Epidermal melanocyte (primary cell): ENCODE measurements at regions not wholly inside any gene's neighbourhood (a gene's known extent, or its start where the extent isn't known, plus 50 kb on each side); places are given as distances from the start of the nearest gene placed in this dataset.
"Not testable (repeated sequence)": the region's sequence is repeated elsewhere in the genome, so short reads cannot be mapped to it uniquely, and the experiment has no call there.

ENCODE experiments used
- DNase-seq: peaks from one replicate; pipeline ENCODE4 v3.0.0; 2011; ENCODE audit warnings: low spot score; ENCODE audit not compliant: insufficient read length

DNA sequence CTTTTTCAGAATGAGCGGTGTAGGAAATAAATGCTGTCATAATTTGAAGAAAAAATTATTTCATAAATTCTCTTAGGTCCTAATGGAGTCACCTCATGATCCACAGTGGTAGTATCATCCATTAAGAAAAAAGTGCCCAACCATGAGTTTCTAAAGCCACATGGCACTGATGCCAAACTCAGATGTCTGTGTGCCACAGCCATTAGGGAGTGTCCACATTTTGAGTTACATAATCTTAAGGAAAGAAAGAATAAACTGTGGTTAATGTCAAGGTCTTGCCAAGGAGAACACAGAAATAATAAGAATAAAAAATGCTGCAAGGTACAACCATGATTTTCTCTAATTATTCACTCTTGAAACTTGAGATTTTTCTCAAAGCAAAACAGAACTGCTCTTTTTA, 1101.8 kb downstream of the SORCS3 start:
- DNase-seq: no peak

DNA sequence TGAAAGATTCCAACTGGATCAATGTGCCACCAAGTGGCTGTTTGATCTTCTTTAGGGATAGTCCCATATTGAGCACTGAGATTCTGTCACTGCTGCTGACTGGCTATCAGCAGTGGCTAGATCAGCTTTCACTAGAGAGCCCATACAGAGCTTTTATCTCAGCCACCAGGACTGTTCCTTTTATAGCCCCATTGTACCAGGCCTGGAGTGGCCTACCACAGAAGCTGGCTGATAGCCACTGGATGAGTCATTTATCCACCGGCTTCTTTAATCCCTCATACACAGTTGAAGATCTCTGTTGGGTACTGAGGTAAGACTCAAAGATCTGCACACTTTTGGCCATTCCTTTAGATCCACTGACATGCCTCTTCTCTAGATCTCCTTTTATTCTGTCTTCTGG, 1101.1 kb downstream of the SORCS3 start:
- no peak for DNase-seq

DNA sequence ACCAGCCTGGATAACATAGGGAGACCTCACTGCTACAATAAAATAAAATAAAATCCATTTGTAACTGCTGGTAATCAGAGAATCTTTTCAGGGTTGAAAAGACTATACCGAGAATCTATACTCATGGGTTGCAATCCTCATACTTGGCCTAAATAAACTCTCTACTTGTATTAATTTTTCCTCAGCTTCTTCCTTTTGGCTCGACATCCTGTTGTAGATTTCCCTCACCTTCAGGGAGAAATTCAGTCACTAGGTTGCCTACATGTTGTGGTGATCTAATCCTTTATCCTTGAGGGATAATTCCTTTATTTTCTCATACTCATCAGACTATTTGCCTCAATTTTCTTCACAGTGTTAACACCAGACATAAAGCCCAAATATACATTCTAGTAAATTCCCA, 1093.4 kb downstream of the SORCS3 start:
- DNase-seq: no peak

DNA sequence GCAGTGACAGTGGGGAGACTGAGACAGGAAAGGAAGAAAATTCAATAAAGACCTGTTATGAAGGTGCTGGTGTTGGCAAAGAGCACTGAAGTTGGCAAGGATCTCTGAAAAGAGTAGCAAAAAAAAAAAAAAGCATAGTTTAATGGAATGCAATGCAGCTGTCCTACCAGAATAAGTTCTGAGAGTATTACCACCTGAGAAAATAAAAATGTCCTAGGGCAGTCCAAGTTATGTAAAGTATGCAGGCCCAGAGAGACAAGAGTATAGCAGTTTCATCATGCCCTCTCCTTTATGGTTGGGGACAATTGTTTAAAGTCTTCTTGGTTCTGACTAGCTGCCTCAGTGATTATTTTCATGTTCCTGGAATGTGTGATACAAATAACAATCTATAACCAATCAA, 1092.8 kb downstream of the SORCS3 start:
- no peak for DNase-seq

DNA sequence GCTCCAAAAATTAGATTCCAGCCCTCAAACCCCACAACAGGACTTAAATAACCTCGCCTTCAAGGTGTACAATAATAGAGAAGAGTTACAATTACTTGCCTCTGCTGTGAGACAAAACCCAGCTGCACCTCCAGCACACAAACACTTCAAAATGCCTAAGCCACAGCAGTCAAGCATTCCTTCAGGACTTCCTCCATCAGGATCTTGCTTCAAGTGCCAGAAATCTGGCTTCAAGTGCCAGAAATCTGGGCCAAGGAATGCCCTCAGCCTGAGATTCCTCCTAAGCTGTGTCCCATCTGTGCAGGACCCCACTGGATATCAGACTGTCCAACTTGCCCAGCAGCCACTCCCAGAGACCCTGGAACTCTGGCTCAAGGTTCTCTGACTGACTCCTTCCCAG, 1088.3 kb downstream of the SORCS3 start:
- no peak for DNase-seq

DNA sequence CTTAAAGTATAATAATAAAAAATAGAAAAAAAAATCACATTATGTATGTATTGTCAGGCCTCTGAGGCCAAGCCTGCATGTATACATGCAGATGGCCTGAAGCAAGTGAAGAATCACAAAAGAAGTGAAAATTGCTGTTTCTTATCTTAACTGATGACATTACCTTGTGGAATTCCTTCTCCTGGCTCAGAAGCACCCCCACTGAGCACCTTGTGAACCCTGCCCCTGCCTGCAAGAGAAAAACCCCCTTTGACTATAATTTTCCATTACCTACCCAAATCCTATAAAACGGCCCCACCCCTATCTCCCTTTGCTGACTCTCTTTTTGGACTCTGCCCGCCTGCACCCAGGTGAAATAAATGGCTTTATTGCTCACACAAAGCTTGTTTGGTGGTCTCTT, 1086.5 kb downstream of the SORCS3 start:
- not testable (repeated sequence) for DNase-seq

DNA sequence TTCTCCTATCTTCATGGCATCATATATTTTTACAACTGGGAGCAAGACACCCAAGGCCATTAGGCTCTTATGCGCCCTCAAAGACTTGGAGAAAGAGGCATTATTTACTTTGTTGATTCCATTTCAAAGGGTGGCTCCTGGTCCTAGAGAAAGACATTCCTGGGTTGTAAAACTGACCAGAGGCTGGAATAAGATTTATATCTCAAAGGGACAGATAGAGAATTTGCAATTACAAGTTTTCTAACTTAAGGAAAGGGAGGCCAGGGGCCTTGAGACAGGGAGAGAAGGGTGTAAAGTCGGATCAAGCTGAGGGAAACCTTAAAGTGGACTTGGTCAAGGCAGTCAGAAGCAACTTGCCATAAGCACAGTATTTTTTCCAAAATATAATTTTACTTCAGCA, 1086.0 kb downstream of the SORCS3 start:
- DNase-seq: no peak

DNA sequence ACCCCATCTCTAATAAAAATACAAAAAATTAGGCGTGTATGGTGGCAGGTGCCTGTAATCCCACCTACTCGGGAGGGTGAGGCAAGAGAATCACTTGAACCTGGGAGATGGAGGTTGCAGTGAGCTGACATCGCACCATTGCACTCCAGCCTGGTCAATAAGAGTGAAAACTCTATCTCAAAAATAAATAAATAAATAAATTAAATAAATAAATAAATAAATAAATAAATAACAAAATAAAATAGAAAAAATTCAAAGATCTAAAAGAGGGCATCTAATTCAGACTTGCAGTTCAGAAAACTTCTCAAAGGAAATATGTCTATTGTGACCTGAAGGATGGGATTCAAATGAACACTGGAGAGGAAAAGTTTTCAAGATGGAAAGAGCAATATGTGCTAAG, 1085.1 kb downstream of the SORCS3 start:
- no peak for DNase-seq

DNA sequence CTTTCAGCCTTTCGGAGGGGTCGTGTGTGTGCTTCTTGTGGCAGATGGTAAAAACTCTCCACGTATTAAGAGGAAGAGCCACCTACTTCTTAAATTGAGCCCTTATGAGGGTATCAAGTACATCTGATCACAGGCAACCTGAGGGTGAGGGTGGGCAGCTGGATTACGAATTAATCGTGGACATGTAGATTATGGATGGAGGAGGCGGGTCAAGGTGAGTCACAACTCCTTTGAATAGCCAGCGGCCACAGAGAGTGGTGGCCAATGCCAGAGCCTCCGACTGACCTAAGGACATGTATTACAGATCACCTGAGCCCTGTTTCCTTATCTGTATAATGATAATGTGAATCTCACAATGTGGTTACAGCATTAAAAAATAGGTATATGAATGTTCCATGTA, 1083.9 kb downstream of the SORCS3 start:
- no peak for DNase-seq

DNA sequence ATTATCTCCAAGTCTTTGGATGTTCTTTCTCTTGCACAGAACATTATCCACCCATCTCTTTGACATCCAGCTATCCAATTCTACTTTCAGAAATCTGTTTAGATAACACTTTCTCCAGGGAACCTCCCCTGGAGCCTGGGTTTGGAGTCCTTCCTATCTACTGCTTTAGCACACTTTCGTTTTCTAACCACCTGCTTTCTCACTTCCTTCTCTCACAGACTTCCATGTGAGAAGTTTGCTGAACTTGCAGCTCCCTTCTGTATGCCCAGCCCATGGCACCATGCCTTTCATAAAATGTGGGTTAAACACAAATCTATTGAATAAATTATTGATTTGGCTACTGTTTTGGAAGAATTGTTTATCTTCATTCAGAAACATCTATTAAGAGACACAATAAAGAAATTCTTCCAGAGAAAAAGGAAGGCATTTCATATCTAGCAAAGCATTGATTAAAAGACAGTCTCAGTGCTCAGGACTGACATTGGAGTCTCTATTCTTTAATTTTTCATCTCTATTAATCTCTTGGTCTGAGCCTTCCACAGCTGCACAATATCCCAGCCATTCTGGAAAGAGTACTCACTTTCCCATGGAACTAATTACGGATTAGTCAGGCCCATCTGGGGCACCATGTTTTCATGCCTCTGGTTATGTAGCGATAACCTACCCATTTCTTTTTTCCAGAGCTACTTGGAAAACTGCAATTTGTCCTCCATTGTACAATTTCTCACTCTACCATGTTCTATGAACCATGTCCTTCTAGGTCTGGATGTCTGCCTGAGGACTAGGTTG, 1077.3 kb downstream of the SORCS3 start:
- DNase-seq: no peak

DNA sequence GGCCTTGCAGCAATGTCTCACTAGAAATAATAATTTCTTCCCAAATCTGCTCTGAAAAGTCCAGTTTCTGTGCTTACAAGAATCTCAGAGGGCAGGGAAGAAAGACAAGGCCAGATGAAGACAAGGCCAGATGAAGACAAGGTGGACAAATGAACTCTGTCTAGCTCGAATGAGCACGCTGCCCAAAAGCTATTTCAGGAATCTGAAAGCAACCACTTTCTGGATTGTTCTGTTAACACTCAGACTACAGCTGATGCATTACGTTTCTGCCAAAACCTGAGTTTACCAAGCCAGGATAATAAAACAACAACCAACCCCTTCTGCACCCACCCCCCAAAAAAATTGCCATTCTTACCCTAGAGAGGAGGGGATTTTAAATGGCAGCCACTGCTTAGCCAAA, 1073.6 kb downstream of the SORCS3 start:
- DNase-seq: no peak

DNA sequence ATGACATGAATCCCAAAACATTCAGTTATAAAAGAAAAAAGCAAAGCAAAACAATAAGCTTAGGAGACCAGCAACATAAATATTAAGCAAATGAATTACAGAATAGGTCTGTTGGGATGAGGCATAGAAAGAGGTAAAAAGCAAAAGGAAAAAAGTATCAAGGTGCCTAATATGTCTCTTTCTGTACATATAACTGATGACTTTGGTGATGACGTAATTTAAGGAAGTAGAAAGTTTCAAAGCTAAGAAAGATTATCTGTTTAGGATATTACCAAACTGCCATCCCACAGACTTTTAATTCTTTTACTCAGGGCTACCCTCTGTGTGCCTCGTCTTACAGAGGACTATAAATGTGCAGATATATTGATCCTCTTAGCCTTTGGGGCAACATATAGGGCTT, 1066.5 kb downstream of the SORCS3 start:
- DNase-seq: no peak

DNA sequence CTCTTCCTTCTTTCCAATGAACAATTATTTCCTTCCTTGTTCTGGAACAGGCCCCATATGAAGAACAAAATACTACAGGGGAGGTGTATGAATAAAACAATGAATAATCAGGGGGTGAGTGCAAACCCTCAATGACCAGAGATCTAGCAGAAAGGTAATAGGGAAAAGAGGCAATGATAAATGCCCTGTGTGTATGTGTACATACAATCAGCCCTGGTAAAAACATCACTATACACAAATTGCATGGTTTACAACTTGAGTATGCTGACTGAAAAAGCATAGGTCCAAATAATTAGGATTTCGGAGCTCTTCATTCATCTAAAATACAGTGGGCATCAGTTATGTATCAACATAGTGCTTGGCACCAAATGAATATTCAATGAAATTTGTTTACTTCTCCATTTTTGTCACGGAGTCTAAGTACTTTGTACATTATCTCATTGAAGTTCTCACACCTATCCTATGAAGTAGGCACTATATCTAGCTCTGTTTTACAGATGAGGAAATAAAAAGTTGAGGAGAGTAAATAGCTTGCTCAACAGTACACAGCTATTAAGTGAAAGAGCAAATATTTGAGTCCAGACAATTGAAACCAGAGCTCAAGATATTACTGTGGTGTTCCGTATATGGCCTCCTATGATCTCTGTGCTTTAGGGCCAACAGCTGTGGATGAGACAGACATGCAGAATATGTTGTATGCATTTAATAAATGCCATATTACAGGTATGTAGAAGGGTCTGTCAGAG, 1065.4 kb downstream of the SORCS3 start:
- DNase-seq: no peak

DNA sequence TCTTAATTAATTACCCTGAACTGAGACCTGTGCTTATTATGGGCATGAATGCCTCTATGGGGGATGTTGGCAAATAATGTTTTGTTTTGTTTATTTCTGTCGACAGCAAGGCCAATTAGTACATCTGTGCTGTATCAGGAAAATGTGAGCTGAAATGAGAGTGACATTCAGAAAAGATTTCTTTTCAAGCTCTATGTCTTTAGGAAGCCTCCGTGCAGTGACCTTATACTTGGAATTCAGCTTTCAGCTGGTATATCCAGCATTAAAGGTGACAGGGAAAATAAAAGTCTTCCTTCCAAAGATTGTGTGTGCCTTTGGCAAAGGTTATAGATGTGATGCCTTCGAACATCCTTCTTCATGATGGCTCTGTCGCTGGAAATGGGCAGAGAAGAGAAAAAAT, 1061.1 kb downstream of the SORCS3 start:
- no peak for DNase-seq

DNA sequence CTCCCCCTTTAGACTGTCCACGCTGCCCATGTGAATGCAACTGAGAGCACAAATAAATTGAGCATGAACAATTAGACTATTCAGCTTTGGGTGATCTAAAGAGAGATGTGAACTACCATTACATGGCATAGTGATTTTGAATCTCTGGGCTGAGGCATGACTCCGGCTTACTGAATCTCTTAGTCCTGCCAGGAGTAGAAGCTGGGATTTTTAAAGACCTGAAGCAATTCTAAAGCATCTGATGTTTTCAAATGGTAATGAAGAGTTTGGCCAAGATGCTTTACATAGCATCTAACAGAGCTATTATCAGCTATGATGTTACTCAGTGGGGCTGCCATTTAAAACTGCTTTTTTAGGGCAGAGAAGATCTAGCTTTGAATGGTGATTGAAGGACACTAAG, 1059.1 kb downstream of the SORCS3 start:
- no peak for DNase-seq

DNA sequence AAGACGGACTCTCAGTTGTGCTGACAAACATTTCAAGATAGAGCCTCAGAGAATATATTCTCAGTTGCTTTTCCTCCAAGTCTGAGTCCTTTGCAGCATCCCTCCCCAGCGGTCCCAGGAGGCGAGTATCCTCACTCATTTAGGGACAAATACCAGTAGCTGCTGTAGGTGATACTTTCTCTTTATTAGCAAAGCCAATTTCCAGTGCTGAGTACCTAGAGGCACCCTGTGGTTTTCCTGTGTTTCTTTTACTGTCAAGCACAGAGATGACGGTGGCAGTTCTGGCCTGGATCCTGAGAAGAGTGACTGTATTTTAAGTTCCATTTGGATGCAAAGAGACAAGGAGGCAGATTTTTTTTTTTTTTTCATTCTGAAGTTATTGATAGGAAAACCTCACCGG, 1058.4 kb downstream of the SORCS3 start:
- no peak for DNase-seq

DNA sequence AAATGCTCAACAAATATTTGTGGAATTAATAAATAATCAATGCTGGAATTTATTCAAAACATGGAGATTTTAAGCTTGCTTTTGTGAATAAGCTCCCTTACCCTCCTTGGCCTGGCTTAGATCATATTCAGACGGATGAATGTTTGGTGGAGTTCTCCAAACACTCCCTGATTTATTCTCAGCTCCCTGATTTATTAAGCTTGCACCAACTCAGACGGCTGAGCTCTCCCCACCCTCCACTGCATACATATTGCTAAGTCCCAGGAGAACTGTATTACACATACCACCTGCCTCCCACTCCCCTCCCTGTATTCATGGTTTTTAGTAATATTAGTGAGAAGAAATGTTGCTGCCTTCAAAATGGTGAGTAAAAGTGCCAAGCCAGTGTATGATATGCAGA, 1057.5 kb downstream of the SORCS3 start:
- DNase-seq: no peak

DNA sequence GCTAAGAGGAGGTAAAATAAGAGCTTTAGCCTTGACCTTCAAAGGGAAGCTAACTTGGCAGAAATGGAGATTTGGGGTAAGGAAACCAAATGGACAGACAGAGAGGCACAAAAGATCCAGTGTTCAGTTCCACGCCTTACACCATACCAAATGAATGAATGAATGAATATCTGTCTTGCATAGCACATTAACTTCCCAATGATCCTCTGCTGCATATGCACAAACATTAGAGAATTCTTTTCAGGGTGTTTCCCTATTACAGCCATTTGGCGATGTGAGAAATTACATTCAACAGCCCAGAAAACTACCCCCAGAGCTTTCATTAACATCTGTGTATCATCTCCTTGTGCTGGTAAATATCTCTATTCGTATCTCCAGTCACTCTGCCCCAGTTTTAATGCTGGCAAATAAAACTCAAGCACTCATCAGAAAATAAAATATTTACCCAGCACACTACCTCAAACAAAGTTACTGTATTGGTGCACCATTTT, 1056.2 kb downstream of the SORCS3 start:
- no peak for DNase-seq

DNA sequence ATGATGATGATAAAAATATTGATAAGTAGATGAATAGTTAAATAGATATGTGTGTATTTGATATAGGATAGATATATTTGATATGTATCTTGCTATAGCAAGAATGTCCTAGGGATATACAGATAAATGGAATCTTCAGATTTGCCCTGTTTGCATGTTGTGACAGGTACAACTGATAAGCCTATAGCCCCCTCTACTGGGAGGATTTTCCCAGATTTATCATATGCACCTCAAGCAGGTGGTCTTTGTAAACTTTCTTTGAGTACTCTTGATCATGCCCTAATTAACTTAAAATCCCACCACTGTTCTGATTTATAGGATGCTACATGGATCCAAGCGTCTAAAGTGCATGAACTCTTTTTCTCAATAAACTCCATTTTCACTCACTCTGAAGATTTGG, 1050.7 kb downstream of the SORCS3 start:
- DNase-seq: no peak

DNA sequence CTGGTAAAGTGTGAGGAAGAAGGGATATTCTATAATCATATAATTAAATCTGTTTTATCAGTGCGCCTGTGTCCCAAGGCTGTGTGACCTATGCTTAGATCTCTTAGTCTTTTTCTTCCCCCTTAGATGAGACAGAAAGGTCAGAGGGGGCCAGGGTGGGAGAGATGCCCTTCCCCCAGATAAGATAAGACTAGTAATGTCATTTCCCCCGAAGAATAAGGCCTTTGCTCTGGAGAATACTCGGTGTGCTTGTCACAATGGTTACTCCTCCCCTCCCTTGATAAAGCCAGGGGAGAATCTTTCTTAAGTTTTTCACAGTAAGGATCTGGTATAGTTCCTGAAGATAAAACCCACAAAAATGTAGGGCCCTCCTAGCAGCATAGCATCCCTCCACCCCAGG, 1041.8 kb downstream of the SORCS3 start:
- DNase-seq: no peak

DNA sequence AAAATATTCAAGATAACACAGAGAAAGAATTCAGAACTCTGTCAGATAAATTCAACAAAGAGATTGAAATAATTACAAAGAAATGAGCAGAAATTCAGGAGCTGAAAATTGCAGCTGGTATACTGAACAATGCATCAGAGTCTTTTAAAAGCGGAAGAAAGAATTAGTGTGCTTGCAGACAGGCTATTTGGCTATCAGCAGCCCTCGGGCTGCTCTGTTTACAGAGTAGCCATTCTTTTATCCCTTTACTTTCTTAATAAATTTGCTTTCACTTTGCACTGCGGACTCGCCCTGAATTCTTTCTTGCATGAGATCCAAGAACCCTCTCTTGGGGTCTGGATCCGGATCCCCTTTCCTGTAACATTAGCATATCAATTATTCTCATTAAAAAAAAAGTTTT, 1040.0 kb downstream of the SORCS3 start:
- DNase-seq: no peak

DNA sequence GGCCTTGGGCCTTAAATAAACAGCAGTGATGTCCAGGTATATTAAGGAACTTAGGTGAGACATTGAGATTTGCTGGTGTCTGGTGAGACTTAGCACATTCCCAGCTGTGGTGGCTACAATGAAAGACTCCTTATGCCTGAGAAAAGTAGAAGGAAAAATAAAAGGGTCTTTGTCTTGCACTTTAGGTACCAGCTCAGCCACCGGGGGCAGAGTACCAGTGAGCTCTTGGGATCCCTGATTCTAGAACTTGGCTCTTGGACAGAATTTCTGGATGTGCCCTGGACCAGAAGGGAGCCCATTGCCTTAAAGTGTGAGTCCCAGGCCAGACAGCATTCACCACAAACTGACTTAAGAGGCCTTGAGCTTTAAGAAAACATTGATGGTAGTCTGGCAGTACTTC, 1038.7 kb downstream of the SORCS3 start:
- DNase-seq: no peak

DNA sequence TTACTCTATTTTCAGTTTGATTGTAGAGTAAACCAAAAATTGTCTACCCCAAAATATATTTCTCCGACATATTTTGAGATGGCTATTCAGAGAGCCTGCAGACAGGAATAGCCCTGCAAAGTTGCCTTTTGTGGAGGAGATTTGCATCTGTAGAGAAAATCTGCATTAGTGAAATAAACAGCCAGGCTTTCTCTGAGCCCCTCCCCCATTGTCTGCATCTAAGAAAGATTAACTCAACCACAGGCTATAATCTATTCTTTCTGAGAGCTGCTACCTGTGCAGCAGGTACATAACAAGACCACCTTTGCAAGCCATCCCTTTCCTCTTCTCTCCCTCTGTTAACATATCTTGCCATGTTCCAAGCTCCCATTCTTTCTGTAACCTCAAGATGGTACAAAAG, 1034.2 kb downstream of the SORCS3 start:
- DNase-seq: no peak
